GM23338 (cell line): ENCODE measurements at regions not wholly inside any gene's neighbourhood (a gene's known extent, or its start where the extent isn't known, plus 50 kb on each side); places are given as distances from the start of the nearest gene placed in this dataset.

Source experiments
- ATAC-seq: fragments of 200-7000 bp; cut with Tn5 transposase; 3 replicates; pipeline ENCODE4 v1.9.1; 2020
- DNase-seq: peaks from one replicate; pipeline ENCODE4 v3.0.0-alpha.2; 2015; ENCODE audit warnings: low spot score
- H2AFZ ChIP-seq: fragments of 200-600 bp; sonication (generic); 2 replicates; pipeline ENCODE4 v1.8.0; 2016; ENCODE audit warnings: antibody characterized with exemption, mild to moderate bottlenecking, moderate library complexity
- H3F3A ChIP-seq: fragments of 200-600 bp; sonication (generic); replicated peaks from 2 replicates; pipeline ENCODE4 v1.8.0; 2017; ENCODE audit warnings: antibody characterized with exemption, mixed run types, low read depth
- H3K27ac ChIP-seq: fragments of 200-600 bp; sonication (generic); 2 replicates; pipeline ENCODE4 v1.6.1; 2016; ENCODE audit warnings: low read depth
- H3K27me3 ChIP-seq: fragments of 200-600 bp; sonication (generic); 2 replicates; pipeline ENCODE4 v1.8.0; 2016; ENCODE audit warnings: mild to moderate bottlenecking, mixed run types, moderate library complexity; ENCODE audit not compliant: insufficient read depth
- H3K36me3 ChIP-seq: fragments of 200-600 bp; sonication (generic); 2 replicates; pipeline ENCODE4 v1.8.0; 2016; ENCODE audit warnings: mild to moderate bottlenecking; ENCODE audit not compliant: insufficient read depth
- H3K4me1 ChIP-seq: fragments of 200-600 bp; sonication (generic); 2 replicates; pipeline ENCODE4 v1.8.0; 2016; ENCODE audit warnings: mild to moderate bottlenecking, moderate library complexity; ENCODE audit not compliant: insufficient read depth
- H3K4me2 ChIP-seq: fragments of 200-600 bp; sonication (generic); 2 replicates; pipeline ENCODE4 v1.7.1; 2017; ENCODE audit warnings: mixed run types
- H3K4me3 ChIP-seq: fragments of 200-600 bp; sonication (generic); 2 replicates; pipeline ENCODE4 v1.6.1; 2016; ENCODE audit warnings: mixed run types
- H3K79me2 ChIP-seq: fragments of 200-600 bp; sonication (generic); replicated peaks from 2 replicates; pipeline ENCODE4 v1.8.0; 2017; ENCODE audit warnings: mild to moderate bottlenecking; ENCODE audit not compliant: insufficient read depth
- H3K9me2 ChIP-seq: fragments of 200-600 bp; sonication (generic); 2 replicates; pipeline ENCODE4 v1.8.0; 2017; ENCODE audit not compliant: insufficient read depth
- H4K20me1 ChIP-seq: fragments of 200-600 bp; sonication (generic); replicated peaks from 2 replicates; pipeline ENCODE4 v1.8.0; 2017; ENCODE audit warnings: mild to moderate bottlenecking; ENCODE audit not compliant: insufficient read depth
- H3K27ac Mint-ChIP-seq: 2 replicates; pipeline ENCODE4 v1.8.0; 2020; ENCODE audit warnings: inconsistent platforms, mild to moderate bottlenecking, moderate library complexity, mixed read lengths
- H3K27me3 Mint-ChIP-seq: 3 replicates; pipeline ENCODE4 v1.8.0; 2022; ENCODE audit warnings: low read depth, mild to moderate bottlenecking, moderate library complexity, mixed read lengths, inconsistent platforms; ENCODE audit not compliant: insufficient read depth, poor library complexity
- H3K36me3 Mint-ChIP-seq: 3 replicates; pipeline ENCODE4 v1.8.0; 2021; ENCODE audit warnings: low read depth, mild to moderate bottlenecking, inconsistent platforms, moderate library complexity, mixed read lengths
- H3K4me1 Mint-ChIP-seq: 3 replicates; pipeline ENCODE4 v1.8.0; 2020; ENCODE audit warnings: mild to moderate bottlenecking, inconsistent platforms, mixed read lengths
- H3K4me3 Mint-ChIP-seq: 3 replicates; pipeline ENCODE4 v1.8.0; 2021; ENCODE audit warnings: moderate library complexity, mild to moderate bottlenecking, inconsistent platforms, mixed read lengths
- H3K9me3 Mint-ChIP-seq: 3 replicates; pipeline ENCODE4 v1.8.0; 2020; ENCODE audit warnings: moderate library complexity, mild to moderate bottlenecking, inconsistent platforms, mixed read lengths
- CREB1 ChIP-seq: fragments of 250-450 bp; sonication (Bioruptor Pico); IDR thresholded peaks from 2 replicates; pipeline ENCODE4 v1.5.0; 2020; ENCODE audit warnings: low read depth, mild to moderate bottlenecking, moderate library complexity
- CTCF ChIP-seq, 2 experiments: fragments of 200-600 bp in 1 of 2; sonication (generic) in 1 of 2; conservative IDR thresholded peaks; 2 replicates each; pipeline versions ENCODE4 v1.5.1 to v1.6.1; 2016 to 2017; ENCODE audit warnings: antibody characterized with exemption in 2 of 2, low read depth in 2 of 2, mild to moderate bottlenecking in 2 of 2, moderate library complexity in 1 of 2
- ETS1 ChIP-seq: IDR thresholded peaks from 2 replicates; pipeline ENCODE4 v1.6.1; 2016; ENCODE audit warnings: antibody characterized with exemption
- EZH2 ChIP-seq: fragments of 200-600 bp; sonication (generic); IDR thresholded peaks from one replicate; pipeline ENCODE4 v1.8.0; 2017; ENCODE audit warnings: antibody characterized with exemption, mild to moderate bottlenecking, low read depth; ENCODE audit not compliant: unreplicated experiment
- EZH2phosphoT487 ChIP-seq: fragments of 200-600 bp; sonication (generic); IDR thresholded peaks from one replicate; pipeline ENCODE4 v1.8.1; 2018; ENCODE audit warnings: antibody characterized with exemption; ENCODE audit not compliant: unreplicated experiment
- JUNB ChIP-seq: IDR thresholded peaks from one replicate; pipeline ENCODE4 v1.6.1; 2016; ENCODE audit warnings: antibody characterized with exemption; ENCODE audit not compliant: unreplicated experiment
- NANOG ChIP-seq: IDR thresholded peaks from 2 replicates; pipeline ENCODE4 v1.6.1; 2016; ENCODE audit warnings: antibody characterized with exemption, borderline replicate concordance
- POLR2AphosphoS5 ChIP-seq: IDR thresholded peaks from 2 replicates; pipeline ENCODE4 v1.6.1; 2016; ENCODE audit warnings: antibody characterized with exemption, low read depth
- STAT1 ChIP-seq: IDR thresholded peaks from one replicate; pipeline ENCODE4 v1.6.1; 2016; ENCODE audit warnings: antibody characterized with exemption; ENCODE audit not compliant: unreplicated experiment
- ZNF114 ChIP-seq: fragments of 250-450 bp; sonication (Bioruptor Pico); IDR thresholded peaks from 2 replicates; pipeline ENCODE4 v1.5.0; 2020; ENCODE audit warnings: mild to moderate bottlenecking, moderate library complexity
- ZNF331 ChIP-seq: fragments of 250-450 bp; sonication (Bioruptor Pico); IDR thresholded peaks from 2 replicates; pipeline ENCODE4 v1.5.0; 2020; ENCODE audit warnings: low read depth, mild to moderate bottlenecking, moderate library complexity

DNA sequence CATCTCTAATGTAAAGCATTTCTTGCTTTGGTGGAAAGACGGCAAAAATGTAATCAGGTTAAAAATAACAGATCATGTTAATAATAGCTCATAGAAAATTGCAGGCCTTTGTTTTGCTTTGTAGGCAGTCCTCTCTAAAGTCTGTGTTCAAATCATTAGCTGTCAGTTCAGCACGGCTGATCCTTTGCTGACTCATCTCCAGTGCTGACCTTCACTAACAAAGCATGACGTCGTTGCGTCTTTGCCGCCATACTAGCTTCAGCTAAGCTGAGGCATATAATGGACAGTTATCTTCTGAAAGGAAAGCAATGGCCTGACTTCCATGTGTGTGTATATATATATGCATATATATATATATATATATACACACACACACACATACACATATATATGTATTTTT is 984.6 kb downstream of the CDY2B start:
- Mint-ChIP-seq H3K4me1 (no peaks in the 10 kb centered on the region), H3K4me3 (no peak overlapping the region), H3K27me3 (no peaks in the 10 kb centered on the region), H3K27ac (no peak overlapping the region), H3K36me3 (no peaks in the 10 kb centered on the region), H3K9me3 (peaks cover 5% of the 10 kb centered on the region; the same call in 1 of the 3 replicates)
- Histone ChIP-seq H3K27me3 (no peaks in the 10 kb centered on the region), H3K27ac (no peak overlapping the region), H3K79me2 (no peaks in the 10 kb centered on the region), H2AFZ (no peak overlapping the region), H4K20me1 (no peaks in the 10 kb centered on the region), H3K36me3 (no peaks in the 10 kb centered on the region), H3F3A (no peaks in the 10 kb centered on the region), H3K4me1 (no peaks in the 10 kb centered on the region), H3K9me2 (no peaks in the 10 kb centered on the region), H3K4me3 (no peak overlapping the region), H3K4me2 (no peak overlapping the region)
- TF ChIP-seq NANOG, result no peak
- TF ChIP-seq EZH2, result no peak
- no peak for TF ChIP-seq CTCF (conservative IDR thresholded peaks at IDR 0.05; ENCODE audit: low read depth in 2 of 2)
- no peak for TF ChIP-seq CREB1 (CRISPR knock-in tag)
- TF ChIP-seq POLR2AphosphoS5, result no peak
- TF ChIP-seq EZH2phosphoT487, result no peak
- TF ChIP-seq JUNB, result no peak
- TF ChIP-seq ETS1, result no peak
- no peak for TF ChIP-seq STAT1
- no peak for TF ChIP-seq ZNF114
- no peak for ATAC-seq
- DNase-seq, result no peak

- H3K36me3 Mint-ChIP-seq, result peaks cover 4% of the 10 kb centered on the region; the same call in 1 of the 3 replicates
- H3K9me3 Mint-ChIP-seq, result peaks cover 7% of the 10 kb centered on the region
Observed at GRCh38 chrY:16887116-16887515, 992.9 kb downstream of the CDY2B start.

More at GRCh38 chrY:16887116-16887515, 992.9 kb downstream of the CDY2B start:
- no peak for DNase-seq
- no peaks in the 10 kb centered on the region for H3K36me3 ChIP-seq
- no peaks in the 10 kb centered on the region for H3K79me2 ChIP-seq
- H2AFZ ChIP-seq, result no peak overlapping the region
- Mint-ChIP-seq H3K4me1 (no peaks in the 10 kb centered on the region), H3K27me3 (no peaks in the 10 kb centered on the region), H3K27ac (no peak overlapping the region), H3K4me3 (no peak overlapping the region)
- no peak for ATAC-seq
- TF ChIP-seq ZNF331, result no peak
- TF ChIP-seq EZH2phosphoT487, result no peak
- no peaks in the 10 kb centered on the region for H4K20me1 ChIP-seq
- H3K9me2 ChIP-seq, result no peaks in the 10 kb centered on the region
- H3K27me3 ChIP-seq, result no peaks in the 10 kb centered on the region
- H3F3A ChIP-seq, result no peaks in the 10 kb centered on the region
- H3K4me1 ChIP-seq, result no peaks in the 10 kb centered on the region
- H3K27ac ChIP-seq, result no peak overlapping the region
- H3K4me3 ChIP-seq, result no peak overlapping the region
- H3K4me2 ChIP-seq, result no peak overlapping the region
